ENCODE measurements at regions not wholly inside any gene's neighbourhood (a gene's known extent, or its start where the extent isn't known, plus 50 kb on each side); places are given as distances from the start of the nearest gene placed in this dataset.

DNA sequence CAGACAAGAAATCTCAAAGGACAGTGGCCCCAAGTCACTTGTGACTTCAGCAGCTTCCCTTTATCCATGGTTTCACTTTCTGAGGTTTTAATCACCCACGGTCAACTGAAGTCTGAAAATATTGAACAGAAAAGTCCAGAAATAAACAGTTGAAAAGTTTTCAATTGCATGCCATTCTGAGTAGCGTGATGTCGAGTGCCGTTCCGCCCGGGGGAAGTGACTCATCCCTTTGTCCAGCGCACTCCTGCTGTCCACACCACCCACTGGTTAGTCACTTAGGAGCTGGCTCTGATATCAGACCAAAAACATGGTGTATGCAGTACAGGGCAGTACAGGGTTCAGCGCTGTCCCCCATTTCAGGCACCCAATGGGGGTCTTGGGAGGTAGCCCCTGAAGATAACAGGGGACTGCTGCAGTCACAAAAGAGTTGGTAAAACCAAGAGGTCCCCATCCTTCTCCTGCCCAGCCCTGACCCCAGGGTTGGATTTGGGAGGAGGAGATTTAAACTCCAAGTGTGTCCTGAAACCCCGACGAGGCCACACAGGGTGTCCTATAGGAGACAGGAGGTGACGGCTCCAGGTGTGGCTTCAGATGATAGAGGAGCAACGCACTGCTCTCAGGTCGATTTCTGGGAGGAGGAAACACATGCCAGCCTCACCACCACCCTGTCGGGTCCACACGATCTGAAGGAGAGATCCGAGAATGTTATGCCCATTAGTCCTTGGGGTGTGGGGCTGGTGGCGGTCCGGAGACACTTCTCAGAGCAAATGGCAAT lies 390.1 kb downstream of the CTTN start:
- TF ChIP-seq CTCF (IDR thresholded peaks at IDR 0.05; ENCODE audit: insufficient read depth, low read length, poor library complexity, severe bottlenecking) (no peak), EZH2phosphoT487 (conservative IDR thresholded peaks at IDR 0.05; ENCODE audit: low read length) (no peak)
